ENCODE measurements at regions not wholly inside any gene's neighbourhood (a gene's known extent, or its start where the extent isn't known, plus 50 kb on each side); places are given as distances from the start of the nearest gene placed in this dataset.

- WGBS = 53% methylated on average over 1 of the region's 1 CpG
- H3K4me1 ChIP-seq = no peaks in the 10 kb centered on the region
- intact Hi-C loops (cut with DNase I) = no loop called here
Measured at GRCh38 chr18:65411061-65411460, 339.8 kb upstream of the CDH7 start.

GRCh38 chr18:65409261-65409660 lies 341.6 kb upstream of the CDH7 start:
- no peaks in the 10 kb centered on the region for H3K27me3 ChIP-seq
- no peaks in the 10 kb centered on the region for H3K9me3 ChIP-seq
- 81% methylated on average over 3 of the region's 3 CpGs for WGBS
- no peak overlapping the region for H3K4me3 ChIP-seq
- DNase-seq (ENCODE audit: extremely low spot score) = no peak
- TF ChIP-seq EP300 (IDR thresholded peaks at IDR 0.05) (no peak), POLR2A (IDR thresholded peaks at IDR 0.05; ENCODE audit: low read depth) (no peak), POLR2AphosphoS5 (IDR thresholded peaks at IDR 0.05) (no peak)
- TF ChIP-seq, protein P1, sequence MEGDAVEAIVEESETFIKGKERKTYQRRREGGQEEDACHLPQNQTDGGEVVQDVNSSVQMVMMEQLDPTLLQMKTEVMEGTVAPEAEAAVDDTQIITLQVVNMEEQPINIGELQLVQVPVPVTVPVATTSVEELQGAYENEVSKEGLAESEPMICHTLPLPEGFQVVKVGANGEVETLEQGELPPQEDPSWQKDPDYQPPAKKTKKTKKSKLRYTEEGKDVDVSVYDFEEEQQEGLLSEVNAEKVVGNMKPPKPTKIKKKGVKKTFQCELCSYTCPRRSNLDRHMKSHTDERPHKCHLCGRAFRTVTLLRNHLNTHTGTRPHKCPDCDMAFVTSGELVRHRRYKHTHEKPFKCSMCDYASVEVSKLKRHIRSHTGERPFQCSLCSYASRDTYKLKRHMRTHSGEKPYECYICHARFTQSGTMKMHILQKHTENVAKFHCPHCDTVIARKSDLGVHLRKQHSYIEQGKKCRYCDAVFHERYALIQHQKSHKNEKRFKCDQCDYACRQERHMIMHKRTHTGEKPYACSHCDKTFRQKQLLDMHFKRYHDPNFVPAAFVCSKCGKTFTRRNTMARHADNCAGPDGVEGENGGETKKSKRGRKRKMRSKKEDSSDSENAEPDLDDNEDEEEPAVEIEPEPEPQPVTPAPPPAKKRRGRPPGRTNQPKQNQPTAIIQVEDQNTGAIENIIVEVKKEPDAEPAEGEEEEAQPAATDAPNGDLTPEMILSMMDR (IDR thresholded peaks at IDR 0.05) = no peak
- H3K4me1 ChIP-seq = no peaks in the 10 kb centered on the region
- intact Hi-C loops (cut with DNase I) = no loop called here
- no peak overlapping the region for H3K27ac ChIP-seq (replicated peaks in 1 of 4)
- no peaks in the 10 kb centered on the region for H3K36me3 ChIP-seq

More at GRCh38 chr18:65411061-65411460, 339.8 kb upstream of the CDH7 start:
- Histone ChIP-seq H3K36me3 (no peaks in the 10 kb centered on the region), H3K9me3 (no peaks in the 10 kb centered on the region), H3K4me3 (no peak overlapping the region), H3K27ac (replicated peaks in 1 of 4) (no peak overlapping the region), H3K27me3 (no peaks in the 10 kb centered on the region)
- TF ChIP-seq, protein P1 (IDR thresholded peaks at IDR 0.05) = no peak
- no peak for TF ChIP-seq EP300 (IDR thresholded peaks at IDR 0.05)
- no peak for TF ChIP-seq POLR2AphosphoS5 (IDR thresholded peaks at IDR 0.05)
- TF ChIP-seq POLR2A (IDR thresholded peaks at IDR 0.05; ENCODE audit: low read depth) = no peak
- DNase-seq (ENCODE audit: extremely low spot score) = no peak

GRCh38 chr18:65403534-65403933 lies 347.3 kb upstream of the CDH7 start:
- no peaks in the 10 kb centered on the region for H3K36me3 ChIP-seq
- TF ChIP-seq POLR2AphosphoS5 (IDR thresholded peaks at IDR 0.05) (no peak), EP300 (IDR thresholded peaks at IDR 0.05) (no peak), POLR2A (IDR thresholded peaks at IDR 0.05; ENCODE audit: low read depth) (no peak)
- TF ChIP-seq, protein P1 (IDR thresholded peaks at IDR 0.05) = no peak
- no peak for DNase-seq (ENCODE audit: extremely low spot score)
- H3K4me3 ChIP-seq = no peak overlapping the region
- no peaks in the 10 kb centered on the region for H3K4me1 ChIP-seq
- H3K9me3 ChIP-seq = no peaks in the 10 kb centered on the region
- H3K27ac ChIP-seq (replicated peaks in 1 of 4) = no peak overlapping the region
- intact Hi-C loops (cut with DNase I) = no loop called here
- no peaks in the 10 kb centered on the region for H3K27me3 ChIP-seq

- no peaks in the 10 kb centered on the region for H3K9me3 ChIP-seq
- H3K27me3 ChIP-seq = no peaks in the 10 kb centered on the region
- no peaks in the 10 kb centered on the region for H3K36me3 ChIP-seq
- no peaks in the 10 kb centered on the region for H3K4me1 ChIP-seq
- 85% methylated on average over 1 of the region's 1 CpG for WGBS
- intact Hi-C loops (cut with DNase I) = no loop called here
- TF ChIP-seq POLR2A (IDR thresholded peaks at IDR 0.05; ENCODE audit: low read depth) (no peak), POLR2AphosphoS5 (IDR thresholded peaks at IDR 0.05) (no peak), EP300 (IDR thresholded peaks at IDR 0.05) (no peak)
- TF ChIP-seq, protein P1 (IDR thresholded peaks at IDR 0.05) = no peak
- no peak overlapping the region for H3K27ac ChIP-seq (replicated peaks in 1 of 4)
- H3K4me3 ChIP-seq = no peak overlapping the region
- DNase-seq (ENCODE audit: extremely low spot score) = no peak
Measured at GRCh38 chr18:65399091-65399490, 351.7 kb upstream of the CDH7 start.

- Histone ChIP-seq H3K27me3 (no peaks in the 10 kb centered on the region), H3K27ac (replicated peaks in 1 of 4) (no peak overlapping the region), H3K36me3 (no peaks in the 10 kb centered on the region), H3K4me1 (no peaks in the 10 kb centered on the region), H3K9me3 (no peaks in the 10 kb centered on the region), H3K4me3 (no peak overlapping the region)
- TF ChIP-seq POLR2A (IDR thresholded peaks at IDR 0.05; ENCODE audit: low read depth) (no peak), EP300 (IDR thresholded peaks at IDR 0.05) (no peak), POLR2AphosphoS5 (IDR thresholded peaks at IDR 0.05) (no peak)
- TF ChIP-seq, protein P1 (IDR thresholded peaks at IDR 0.05) = no peak
- intact Hi-C loops (cut with DNase I) = no loop called here
- 66% methylated on average over 4 of the region's 4 CpGs for WGBS
- DNase-seq (ENCODE audit: extremely low spot score) = no peak
Measured at GRCh38 chr18:65398347-65399075, 352.3 kb upstream of the CDH7 start.

Measured in esophagus muscularis mucosa (tissue), 4 donors.